Brain microvascular endothelial cell (primary cell): ENCODE measurements at regions not wholly inside any gene's neighbourhood (a gene's known extent, or its start where the extent isn't known, plus 50 kb on each side); places are given as distances from the start of the nearest gene placed in this dataset.

Experiments
- DNase-seq: peaks from one replicate; pipeline ENCODE4 v3.0.0-alpha.2; 2020
- H3K27ac ChIP-seq: fragments of 250-450 bp; sonication (Bioruptor Pico); 2 replicates; pipeline ENCODE4 v1.5.1; 2020; ENCODE audit warnings: mild to moderate bottlenecking, moderate library complexity
- H3K27me3 ChIP-seq: fragments of 250-450 bp; sonication (Bioruptor Pico); replicated peaks from 2 replicates; pipeline ENCODE4 v1.5.1; 2020; ENCODE audit warnings: mild to moderate bottlenecking
- H3K36me3 ChIP-seq: fragments of 250-450 bp; sonication (Bioruptor Pico); replicated peaks from 2 replicates; pipeline ENCODE4 v1.5.1; 2020; ENCODE audit warnings: mild to moderate bottlenecking
- H3K4me3 ChIP-seq: 2 replicates; pipeline ENCODE4 v1.5.1; 2011; ENCODE audit warnings: low read depth, mild to moderate bottlenecking, control low read depth, low read length, moderate library complexity
- CTCF ChIP-seq: IDR thresholded peaks from 2 replicates; pipeline ENCODE4 v1.5.1; 2011; ENCODE audit warnings: low read depth, mild to moderate bottlenecking, moderate library complexity, low read length, control low read depth, inconsistent platforms; ENCODE audit errors: missing control alignments
- in situ Hi-C: cut with HindIII; loops from 2 replicates; pipeline ENCODE4 v1.10.0; 2017; ENCODE audit warnings: low sequenced_read_pairs, low pct_ligation_motif_present

- no peaks in the 10 kb centered on the region for H3K27me3 ChIP-seq
- no peak overlapping the region for H3K4me3 ChIP-seq
- TF ChIP-seq CTCF, result no peak
- no peak for DNase-seq
- H3K27ac ChIP-seq, result no peak overlapping the region
- in situ Hi-C loops, result no loop called here
- H3K36me3 ChIP-seq, result no peaks in the 10 kb centered on the region
These were observed 73.7 kb upstream of the ESR1 start for GRCh38 chr6:151733680-151734320.

DNA sequence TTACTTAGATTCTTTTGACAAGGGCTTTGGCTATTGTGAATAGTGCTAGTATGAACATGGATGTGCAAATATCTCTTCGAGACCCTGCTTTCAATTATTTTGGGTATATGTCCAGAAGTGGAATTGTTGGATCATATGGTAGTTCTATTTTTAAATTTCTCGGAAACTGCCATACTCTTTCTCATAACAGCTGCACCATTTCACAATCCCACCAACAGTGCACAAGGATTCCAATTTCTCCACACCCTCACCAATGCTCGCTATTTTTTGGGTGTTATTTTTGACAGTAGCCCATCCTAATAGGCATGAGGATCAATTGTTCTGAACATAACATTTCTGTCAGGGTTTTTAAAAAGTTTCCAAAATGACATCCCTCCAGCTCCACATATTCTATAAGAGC, 69.2 kb upstream of the ESR1 start:
- in situ Hi-C loops, result no loop called here
- no peak overlapping the region for H3K27ac ChIP-seq
- H3K27me3 ChIP-seq, result no peaks in the 10 kb centered on the region
- TF ChIP-seq CTCF, result no peak
- H3K4me3 ChIP-seq, result no peak overlapping the region
- no peaks in the 10 kb centered on the region for H3K36me3 ChIP-seq
- DNase-seq, result no peak

DNA sequence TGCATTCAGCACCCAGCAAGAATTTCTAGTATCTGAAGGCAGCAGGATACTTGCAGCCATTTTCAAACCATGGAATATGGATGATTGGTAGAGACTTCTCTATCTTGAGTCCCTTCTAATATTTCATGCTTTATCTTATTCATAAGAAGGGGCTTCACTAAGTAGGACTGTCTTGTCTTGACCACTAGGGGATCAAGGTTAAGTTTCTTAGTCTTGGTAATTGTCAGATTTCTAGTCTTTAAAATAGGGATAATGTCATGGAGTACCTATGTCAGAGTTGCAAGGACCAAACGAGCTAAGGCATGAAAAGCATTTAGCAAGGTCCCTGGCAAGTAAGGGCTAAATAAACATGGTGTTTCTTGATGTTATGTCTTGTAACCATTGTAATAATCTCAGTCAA, 68.5 kb upstream of the ESR1 start:
- in situ Hi-C loops, result no loop called here

DNA sequence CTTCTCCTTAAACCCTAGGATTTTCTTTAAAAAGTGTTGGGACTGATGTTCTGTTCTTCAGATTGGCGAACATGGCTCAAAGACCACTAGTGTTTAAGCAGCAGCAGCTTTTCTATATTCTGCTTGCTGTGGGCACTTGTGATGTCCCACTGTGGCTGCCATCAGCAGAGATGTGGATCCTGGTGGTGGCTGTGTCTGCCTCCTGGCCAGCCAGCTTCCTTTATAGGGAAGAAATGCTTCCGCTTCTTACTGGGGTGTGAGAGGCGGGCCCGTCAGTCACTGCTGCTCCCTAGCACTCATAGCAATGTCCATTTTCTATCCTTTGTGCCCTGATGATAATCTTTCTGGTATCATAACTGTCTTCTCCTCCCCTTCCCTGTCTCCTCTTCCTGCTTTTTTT, 66.7 kb upstream of the ESR1 start:
- H3K4me3 ChIP-seq, result no peak overlapping the region
- in situ Hi-C loops, result no loop called here
- DNase-seq, result no peak

More for the DNA sequence above, 68.5 kb upstream of the ESR1 start:
- Histone ChIP-seq H3K27ac (no peak overlapping the region), H3K36me3 (no peaks in the 10 kb centered on the region), H3K4me3 (no peak overlapping the region), H3K27me3 (no peaks in the 10 kb centered on the region)
- TF ChIP-seq CTCF, result no peak
- DNase-seq, result no peak

GRCh38 chr6:151747896-151748295, 59.6 kb upstream of the ESR1 start:
- no peaks in the 10 kb centered on the region for H3K27me3 ChIP-seq
- in situ Hi-C loops, result no loop called here
- no peak overlapping the region for H3K27ac ChIP-seq
- no peaks in the 10 kb centered on the region for H3K36me3 ChIP-seq
- H3K4me3 ChIP-seq, result no peak overlapping the region
- TF ChIP-seq CTCF, result no peak
- peak; percentile 6 for DNase-seq

More for the DNA sequence above, 66.7 kb upstream of the ESR1 start:
- H3K36me3 ChIP-seq, result no peaks in the 10 kb centered on the region
- H3K27me3 ChIP-seq, result no peaks in the 10 kb centered on the region
- H3K27ac ChIP-seq, result no peak overlapping the region
- TF ChIP-seq CTCF, result no peak

DNA sequence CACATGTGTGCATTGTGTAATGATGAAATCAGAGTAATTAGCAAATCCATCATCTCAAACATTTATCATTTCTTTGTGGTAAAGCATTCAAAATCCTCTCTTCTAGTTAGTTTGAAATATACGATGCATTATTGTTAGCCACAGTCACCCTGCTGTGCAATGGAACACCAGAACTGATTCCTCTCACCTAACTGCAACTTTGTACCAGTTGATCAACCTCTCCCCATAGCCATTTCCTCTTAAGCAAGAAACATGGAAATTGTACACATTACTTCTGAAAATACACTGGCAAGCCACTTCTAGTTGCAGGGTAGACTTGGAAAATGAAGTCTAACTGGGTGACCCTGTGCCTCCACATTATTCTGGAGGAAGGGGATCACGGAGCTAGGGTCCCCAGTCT, 58.1 kb upstream of the ESR1 start:
- no peak for DNase-seq
- Histone ChIP-seq H3K4me3 (no peak overlapping the region), H3K27ac (no peak overlapping the region), H3K27me3 (no peaks in the 10 kb centered on the region), H3K36me3 (no peaks in the 10 kb centered on the region)
- in situ Hi-C loops, result no loop called here
- no peak for TF ChIP-seq CTCF
